H1 (cell line): ENCODE measurements at regions not wholly inside any gene's neighbourhood (a gene's known extent, or its start where the extent isn't known, plus 50 kb on each side); places are given as distances from the start of the nearest gene placed in this dataset.
"Not testable (repeated sequence)": the region's sequence is repeated elsewhere in the genome, so short reads cannot be mapped to it uniquely, and the experiment has no call there.

Experiments
- CTCF ChIA-PET: fragments of 300-600 bp; sonication (Branson Sonifier 250); formaldehyde crosslinking; loops from one replicate; lab custom pipeline; 2021; ENCODE audit not compliant: partially characterized antibody; lab: Charles Lee
- POLR2A ChIA-PET: fragments of 300-600 bp; sonication (Branson Sonifier 250); formaldehyde crosslinking; loops from one replicate; lab custom pipeline; 2021; ENCODE audit warnings: inconsistent platforms; ENCODE audit not compliant: partially characterized antibody; lab: Charles Lee
- DNase-seq, 2 experiments: peaks; one replicate each; pipeline versions ENCODE4 v3.0.0 to v3.0.0-alpha.2; 2010 to 2022; ENCODE audit warnings: low spot score in 2 of 2, low read depth in 1 of 2, mixed read lengths in 1 of 2
- FAIRE-seq: peaks from 2 replicates; lab custom pipeline; 2011; peaks lifted over from hg19 to GRCh38; lab: Jason Lieb, UNC
- H2AFZ ChIP-seq: 2 replicates; pipeline ENCODE4 v1.8.1; 2012; ENCODE audit warnings: low read length, inconsistent platforms
- H2AK5ac ChIP-seq: 2 replicates; pipeline ENCODE4 v1.6.1; 2013; ENCODE audit warnings: low read depth, low read length
- H2BK120ac ChIP-seq: replicated peaks from 2 replicates; pipeline ENCODE3; 2013; ENCODE audit warnings: low read depth, low read length, inconsistent platforms
- H2BK12ac ChIP-seq: 2 replicates; pipeline ENCODE4 v1.6.1; 2013; ENCODE audit warnings: low read depth, low read length
- H2BK15ac ChIP-seq: 2 replicates; pipeline ENCODE4 v1.6.1; 2013; ENCODE audit warnings: low read length
- H2BK20ac ChIP-seq: 2 replicates; pipeline ENCODE4 v1.6.1; 2013; ENCODE audit warnings: low read length
- H2BK5ac ChIP-seq: 2 replicates; pipeline ENCODE4 v1.6.1; 2013; ENCODE audit warnings: low read depth, low read length
- H3K14ac ChIP-seq: 2 replicates; pipeline ENCODE4 v1.6.1; 2013; ENCODE audit warnings: inconsistent platforms; ENCODE audit not compliant: insufficient read length
- H3K18ac ChIP-seq: 2 replicates; pipeline ENCODE4 v1.6.1; 2013; ENCODE audit warnings: low read length; ENCODE audit errors: extremely low read depth
- H3K23ac ChIP-seq: 2 replicates; pipeline ENCODE4 v1.6.1; 2013; ENCODE audit warnings: inconsistent platforms; ENCODE audit not compliant: insufficient read length
- H3K23me2 ChIP-seq: 2 replicates; pipeline ENCODE4 v1.6.1; 2013; ENCODE audit warnings: low read depth, low read length
- H3K27ac ChIP-seq: 2 replicates; pipeline ENCODE4 v1.6.1; 2011; ENCODE audit warnings: low read depth, low read length, inconsistent platforms
- H3K27me3 ChIP-seq, 4 experiments: replicated peaks in 1 of 4; 1 replicate in 1 of 4; 2 replicates in 3 of 4; pipeline versions ENCODE4 v1.6.1 to v1.8.1; 2011 to 2013; ENCODE audit warnings: low read length in 3 of 4, mild to moderate bottlenecking in 3 of 4, inconsistent platforms in 2 of 4, mixed read lengths in 2 of 4, moderate library complexity in 1 of 4; ENCODE audit not compliant: control insufficient read depth in 3 of 4, insufficient read depth in 3 of 4; ENCODE audit errors: extremely low read depth in 1 of 4
- H3K36me3 ChIP-seq, 4 experiments: 2 replicates each; pipeline versions ENCODE4 v1.6.1 to v1.8.1; 2011 to 2013; ENCODE audit warnings: mild to moderate bottlenecking in 4 of 4, low read length in 3 of 4, moderate library complexity in 2 of 4, control low read depth in 1 of 4, inconsistent platforms in 1 of 4; ENCODE audit not compliant: insufficient read depth in 4 of 4, control insufficient read depth in 2 of 4
- H3K4ac ChIP-seq: replicated peaks from 2 replicates; pipeline ENCODE3; 2013; ENCODE audit warnings: low read length, low read depth, mixed read lengths, inconsistent platforms; ENCODE audit not compliant: insufficient read length
- H3K4me1 ChIP-seq, 4 experiments: replicated peaks in 1 of 4; 1 replicate in 1 of 4; 2 replicates in 3 of 4; pipeline versions ENCODE4 v1.6.1 to v1.8.1; 2011 to 2013; ENCODE audit warnings: low read length in 3 of 4, inconsistent platforms in 2 of 4, mixed read lengths in 1 of 4; ENCODE audit not compliant: insufficient read depth in 4 of 4, control insufficient read depth in 3 of 4
- H3K4me2 ChIP-seq, 2 experiments: 2 replicates each; pipeline versions ENCODE4 v1.6.1 to v1.8.1; 2011 to 2013; ENCODE audit warnings: low read depth in 2 of 2, low read length in 2 of 2, control low read depth in 1 of 2, inconsistent platforms in 1 of 2, mild to moderate bottlenecking in 1 of 2; ENCODE audit not compliant: insufficient read depth in 1 of 2
- H3K4me3 ChIP-seq, 4 experiments: fragments of 200-600, 300-600 bp in 1 of 4; sonication (generic), shearing (Covaris generic), sonication (Bioruptor Twin) in 1 of 4; 2 replicates each; pipeline versions ENCODE4 v1.5.1 to v1.8.1; 2011 to 2016; ENCODE audit warnings: low read length in 4 of 4, low read depth in 3 of 4, control low read depth in 2 of 4, inconsistent platforms in 2 of 4, mild to moderate bottlenecking in 2 of 4, mixed read lengths in 1 of 4, moderate library complexity in 1 of 4; ENCODE audit not compliant: insufficient read depth in 2 of 4; ENCODE audit errors: extremely low read depth in 1 of 4
- H3K56ac ChIP-seq: replicated peaks from 2 replicates; pipeline ENCODE3; 2013; ENCODE audit warnings: low read depth, mild to moderate bottlenecking, mixed read lengths, low read length, inconsistent platforms; ENCODE audit not compliant: insufficient read length
- H3K79me1 ChIP-seq: 2 replicates; pipeline ENCODE4 v1.6.1; 2013; ENCODE audit warnings: low read depth, low read length, control low read depth
- H3K79me2 ChIP-seq, 2 experiments: 2 replicates each; pipeline versions ENCODE4 v1.6.1 to v1.8.1; 2012 to 2013; ENCODE audit warnings: low read length in 2 of 2, mild to moderate bottlenecking in 2 of 2, inconsistent platforms in 1 of 2; ENCODE audit not compliant: insufficient read depth in 2 of 2, control insufficient read depth in 1 of 2
- H3K9ac ChIP-seq, 4 experiments: replicated peaks in 1 of 4; 1 replicate in 1 of 4; 2 replicates in 3 of 4; pipeline versions ENCODE4 v1.6.1 to v1.8.1; 2011 to 2013; ENCODE audit warnings: low read depth in 3 of 4, low read length in 3 of 4, control low read depth in 2 of 4, mild to moderate bottlenecking in 2 of 4, moderate library complexity in 2 of 4, inconsistent platforms in 1 of 4; ENCODE audit errors: extremely low read depth in 1 of 4
- H3K9me3 ChIP-seq, 2 experiments: 2 replicates each; pipeline versions ENCODE4 v1.6.1 to v1.8.1; 2012 to 2013; ENCODE audit warnings: mild to moderate bottlenecking in 2 of 2, moderate library complexity in 2 of 2, control low read depth in 1 of 2, inconsistent platforms in 1 of 2, low read depth in 1 of 2, low read length in 1 of 2, mixed read lengths in 1 of 2; ENCODE audit not compliant: insufficient read depth in 2 of 2
- H4K20me1 ChIP-seq, 2 experiments: replicated peaks in 1 of 2; 2 replicates each; pipeline versions ENCODE3 to v1.8.1; 2011 to 2013; ENCODE audit warnings: inconsistent platforms in 2 of 2, low read length in 2 of 2, mild to moderate bottlenecking in 1 of 2; ENCODE audit not compliant: insufficient read depth in 2 of 2, control insufficient read depth in 1 of 2
- H4K5ac ChIP-seq: 2 replicates; pipeline ENCODE4 v1.6.1; 2013; ENCODE audit warnings: low read length, low read depth, mixed read lengths, inconsistent platforms; ENCODE audit not compliant: insufficient read length
- H4K8ac ChIP-seq: 2 replicates; pipeline ENCODE4 v1.8.0; 2013; ENCODE audit warnings: mild to moderate bottlenecking, moderate library complexity, low read length, inconsistent platforms; ENCODE audit not compliant: insufficient read depth; ENCODE audit errors: extremely low read depth
- H4K91ac ChIP-seq: replicated peaks from 2 replicates; pipeline ENCODE3; 2013; ENCODE audit warnings: low read length, mixed read lengths, inconsistent platforms; ENCODE audit not compliant: insufficient read length
- ATF2 ChIP-seq: IDR thresholded peaks from 2 replicates; pipeline ENCODE4 v1.6.1; 2012; ENCODE audit warnings: low read length, inconsistent platforms
- CTCF ChIP-seq, 3 experiments: IDR thresholded peaks; 1 replicate in 2 of 3; 2 replicates in 1 of 3; pipeline versions ENCODE4 v1.5.1 to v1.6.1; 2011; ENCODE audit warnings: low read length in 3 of 3, mild to moderate bottlenecking in 3 of 3, inconsistent platforms in 2 of 3, low read depth in 1 of 3, moderate library complexity in 1 of 3; ENCODE audit not compliant: insufficient read depth in 1 of 3; ENCODE audit errors: control extremely low read depth in 1 of 3
- EGR1 ChIP-seq: IDR thresholded peaks from 2 replicates; pipeline ENCODE4 v1.6.1; 2011; ENCODE audit warnings: low read depth, low read length, borderline replicate concordance
- MAFK ChIP-seq: IDR thresholded peaks from 2 replicates; pipeline ENCODE4 v1.6.1; 2012; ENCODE audit warnings: low read depth, mild to moderate bottlenecking, improper control_type of control experiment, low read length
- POLR2A ChIP-seq, 2 experiments: IDR thresholded peaks; 1 replicate in 1 of 2; 2 replicates in 1 of 2; pipeline ENCODE4 v1.6.1; 2011; ENCODE audit warnings: low read depth in 2 of 2, low read length in 2 of 2, mild to moderate bottlenecking in 2 of 2; ENCODE audit errors: control extremely low read depth in 1 of 2
- YY1 ChIP-seq: IDR thresholded peaks from 2 replicates; pipeline ENCODE4 v1.6.1; 2011; ENCODE audit warnings: low read depth, mild to moderate bottlenecking, low read length
- WGBS, 2 experiments: shearing (Covaris generic) in 1 of 2; methylation state at CpG; one replicate each; pipeline versions ENCODE4 v1.1.6 to v1.1.7; 2013 to 2015; ENCODE audit warnings: low lambda C conversion rate in 2 of 2, mixed read lengths in 2 of 2, inconsistent platforms in 1 of 2, low coverage in 1 of 2, missing lambda C conversion rate in 1 of 2; ENCODE audit not compliant: insufficient replicate concordance in 2 of 2, insufficient coverage in 1 of 2, insufficient read length in 1 of 2; ENCODE audit errors: extremely low coverage in 1 of 2, missing lambda C conversion rate in 1 of 2; 5-methylcytosine and 5-hydroxymethylcytosine counted together

GRCh38 chr2:121069434-121069969, 215.5 kb downstream of the TFCP2L1 start (continued):
- TF ChIP-seq YY1 = no peak
- TF ChIP-seq MAFK = no peak
- no peak for TF ChIP-seq EGR1
- no peak for TF ChIP-seq POLR2A (IDR thresholded peaks at IDR 0.05; ENCODE audit: control extremely low read depth in 1 of 2, low read depth in 2 of 2, low read length in 2 of 2)
- TF ChIP-seq CTCF (IDR thresholded peaks at IDR 0.05; ENCODE audit: control extremely low read depth in 1 of 3, insufficient read depth in 1 of 3, low read depth in 1 of 3, low read length in 3 of 3) = no peak
- TF ChIP-seq ATF2 = no peak

- not testable (repeated sequence) for H3K4me3 ChIP-seq, H3K23ac ChIP-seq, H3K4me1 ChIP-seq, H3K18ac ChIP-seq, H3K79me2 ChIP-seq, H2AFZ ChIP-seq, H4K20me1 ChIP-seq, DNase-seq, H2BK20ac ChIP-seq, H3K14ac ChIP-seq, H2AK5ac ChIP-seq, H3K9ac ChIP-seq, H3K9me3 ChIP-seq, H4K8ac ChIP-seq, H3K27ac ChIP-seq, H3K56ac ChIP-seq, H2BK12ac ChIP-seq, H3K23me2 ChIP-seq, H4K5ac ChIP-seq, H2BK120ac ChIP-seq, H3K27me3 ChIP-seq, H3K4me2 ChIP-seq, H4K91ac ChIP-seq, H3K79me1 ChIP-seq, H3K36me3 ChIP-seq, H2BK15ac ChIP-seq, H2BK5ac ChIP-seq, H3K4ac ChIP-seq, FAIRE-seq
- 80% methylated on average over 9 of the region's 11 CpGs; no CpG with 5 or more reads in 1 of the 2 experiments for WGBS, 2 experiments
- CTCF ChIA-PET = interaction anchor here (0.6 to 3.8 kb wide), 34 partner anchors 9 to 509 kb away, joined by 3 to 37 read pairs (median 4); no protein-coding TSS in a partner anchor
- POLR2A ChIA-PET = interaction anchor here (0.9 kb wide), 1 partner anchor 10 kb away, joined by 3 read pairs; no protein-coding TSS in a partner anchor
Measured at GRCh38 chr2:121070061-121070460, 214.9 kb downstream of the TFCP2L1 start.
